Caki2 (cell line): ENCODE measurements at regions not wholly inside any gene's neighbourhood (a gene's known extent, or its start where the extent isn't known, plus 50 kb on each side); places are given as distances from the start of the nearest gene placed in this dataset.
A peak's percentile ranks its signal among the peaks of the same experiment; 100 is the strongest.

Source experiments
- DNase-seq: peaks from one replicate; pipeline ENCODE4 v3.0.0-alpha.2; 2015; ENCODE audit warnings: low read depth
- in situ Hi-C: cut with HindIII; loops from 2 replicates; pipeline ENCODE4 v1.10.0; 2016; ENCODE audit warnings: low sequenced_read_pairs, low pct_unique_long_range_greater_than_20kb, mixed read lengths

- in situ Hi-C loops, result no loop called here
- no peak for DNase-seq
These were observed 671.5 kb upstream of the PCDH20 start for GRCh38 chr13:62087124-62087523.

- in situ Hi-C loops, result no loop called here
- DNase-seq, result no peak
These were observed 669.9 kb upstream of the PCDH20 start for GRCh38 chr13:62085337-62086229.

- in situ Hi-C loops, result no loop called here
These were observed 669.1 kb upstream of the PCDH20 start for GRCh38 chr13:62084728-62085127.

GRCh38 chr13:62067821-62068220 is 652.2 kb upstream of the PCDH20 start:
- in situ Hi-C loops, result no loop called here
- peak; percentile 11 for DNase-seq

More at GRCh38 chr13:62084728-62085127, 669.1 kb upstream of the PCDH20 start:
- no peak for DNase-seq

GRCh38 chr13:62065016-62065415 is 649.4 kb upstream of the PCDH20 start:
- no peak for DNase-seq
- in situ Hi-C loops, result no loop called here

GRCh38 chr13:62061751-62062150 is 646.1 kb upstream of the PCDH20 start:
- no peak for DNase-seq
- in situ Hi-C loops, result no loop called here

- in situ Hi-C loops, result no loop called here
- DNase-seq, result no peak
These were observed 644.9 kb upstream of the PCDH20 start for GRCh38 chr13:62060570-62060969.

GRCh38 chr13:62057286-62057685 is 641.6 kb upstream of the PCDH20 start:
- DNase-seq, result no peak
- in situ Hi-C loops, result no loop called here

- in situ Hi-C loops, result no loop called here
- no peak for DNase-seq
These were observed 634.3 kb upstream of the PCDH20 start for GRCh38 chr13:62049992-62050391.

- no peak for DNase-seq
- in situ Hi-C loops, result no loop called here
These were observed 630.9 kb upstream of the PCDH20 start for GRCh38 chr13:62046512-62046911.

- no peak for DNase-seq
- in situ Hi-C loops, result no loop called here
These were observed 628.0 kb upstream of the PCDH20 start for GRCh38 chr13:62043600-62043999.

GRCh38 chr13:62040806-62041205 is 625.2 kb upstream of the PCDH20 start:
- in situ Hi-C loops, result no loop called here
- no peak for DNase-seq

GRCh38 chr13:62040078-62040477 is 624.4 kb upstream of the PCDH20 start:
- no peak for DNase-seq
- in situ Hi-C loops, result no loop called here

- DNase-seq, result no peak
- in situ Hi-C loops, result no loop called here
These were observed 622.6 kb upstream of the PCDH20 start for GRCh38 chr13:62038214-62038613.

- in situ Hi-C loops, result no loop called here
- DNase-seq, result no peak
These were observed 620.3 kb upstream of the PCDH20 start for GRCh38 chr13:62035981-62036380.

GRCh38 chr13:62033934-62034333 is 618.3 kb upstream of the PCDH20 start:
- in situ Hi-C loops, result no loop called here
- DNase-seq, result no peak

GRCh38 chr13:62022369-62022768 is 606.7 kb upstream of the PCDH20 start:
- DNase-seq, result no peak
- in situ Hi-C loops, result no loop called here

- in situ Hi-C loops, result no loop called here
- no peak for DNase-seq
These were observed 604.2 kb upstream of the PCDH20 start for GRCh38 chr13:62019858-62020257.

- in situ Hi-C loops, result no loop called here
- DNase-seq, result peak; percentile 5
These were observed 598.6 kb upstream of the PCDH20 start for GRCh38 chr13:62014299-62014698.

GRCh38 chr13:62003452-62003851 is 587.8 kb upstream of the PCDH20 start:
- DNase-seq, result no peak
- in situ Hi-C loops, result no loop called here
